Erythroblast (primary cell): ENCODE measurements at regions not wholly inside any gene's neighbourhood (a gene's known extent, or its start where the extent isn't known, plus 50 kb on each side); places are given as distances from the start of the nearest gene placed in this dataset.

Experiments used
- DNase-seq, 2 experiments: peaks; one replicate each; lab custom pipeline; 2025; lab: John Stamatoyannopoulos, UW
- GATA1 ChIP-seq: IDR thresholded peaks from 2 replicates; pipeline ENCODE4 v1.6.1; 2011; ENCODE audit warnings: low read depth, mild to moderate bottlenecking, control low read depth, low read length, moderate library complexity
- POLR2A ChIP-seq: IDR thresholded peaks from 2 replicates; pipeline ENCODE4 v1.6.1; 2011; ENCODE audit warnings: mild to moderate bottlenecking, low read length

GRCh38 chr2:113838744-113839444 is 51.0 kb upstream of the ACTR3 start:
- no peak for DNase-seq
- TF ChIP-seq GATA1 (no peak), POLR2A (no peak)

- no peak for TF ChIP-seq GATA1
- TF ChIP-seq POLR2A, result no peak
- DNase-seq, result no peak
These were observed 51.6 kb upstream of the ACTR3 start for GRCh38 chr2:113838277-113838676.

- no peak for TF ChIP-seq POLR2A
- no peak for TF ChIP-seq GATA1
- no peak for DNase-seq
These were observed 55.7 kb upstream of the ACTR3 start for GRCh38 chr2:113834051-113834730.

GRCh38 chr2:113832795-113833290 is 57.0 kb upstream of the ACTR3 start:
- no peak for DNase-seq
- TF ChIP-seq POLR2A (no peak), GATA1 (no peak)

GRCh38 chr2:113831161-113831560 is 58.7 kb upstream of the ACTR3 start:
- TF ChIP-seq GATA1 (no peak), POLR2A (no peak)
- no peak for DNase-seq

- no peak for DNase-seq
- TF ChIP-seq POLR2A, result no peak
- TF ChIP-seq GATA1, result no peak
These were observed 60.1 kb upstream of the ACTR3 start for GRCh38 chr2:113829761-113830160.

- TF ChIP-seq GATA1, result no peak
- no peak for TF ChIP-seq POLR2A
- DNase-seq, result no peak
These were observed 60.6 kb upstream of the ACTR3 start for GRCh38 chr2:113829270-113829669.

- no peak for TF ChIP-seq GATA1
- TF ChIP-seq POLR2A, result no peak
- DNase-seq, result no peak
These were observed 61.7 kb upstream of the ACTR3 start for GRCh38 chr2:113828049-113828742.

- TF ChIP-seq POLR2A (no peak), GATA1 (no peak)
- DNase-seq, result no peak
These were observed 62.5 kb upstream of the ACTR3 start for GRCh38 chr2:113827426-113827825.

- DNase-seq, result no peak
- TF ChIP-seq POLR2A, result no peak
- no peak for TF ChIP-seq GATA1
These were observed 63.3 kb upstream of the ACTR3 start for GRCh38 chr2:113826346-113827285.

- DNase-seq, result no peak
- TF ChIP-seq GATA1 (no peak), POLR2A (no peak)
These were observed 65.9 kb upstream of the ACTR3 start for GRCh38 chr2:113823716-113824595.
